Erythroblast (primary cell): ENCODE measurements at regions not wholly inside any gene's neighbourhood (a gene's known extent, or its start where the extent isn't known, plus 50 kb on each side); places are given as distances from the start of the nearest gene placed in this dataset.

Experiments used
- GATA1 ChIP-seq: IDR thresholded peaks from 2 replicates; pipeline ENCODE4 v1.6.1; 2011; ENCODE audit warnings: low read depth, mild to moderate bottlenecking, control low read depth, low read length, moderate library complexity
- POLR2A ChIP-seq: IDR thresholded peaks from 2 replicates; pipeline ENCODE4 v1.6.1; 2011; ENCODE audit warnings: mild to moderate bottlenecking, low read length

DNA sequence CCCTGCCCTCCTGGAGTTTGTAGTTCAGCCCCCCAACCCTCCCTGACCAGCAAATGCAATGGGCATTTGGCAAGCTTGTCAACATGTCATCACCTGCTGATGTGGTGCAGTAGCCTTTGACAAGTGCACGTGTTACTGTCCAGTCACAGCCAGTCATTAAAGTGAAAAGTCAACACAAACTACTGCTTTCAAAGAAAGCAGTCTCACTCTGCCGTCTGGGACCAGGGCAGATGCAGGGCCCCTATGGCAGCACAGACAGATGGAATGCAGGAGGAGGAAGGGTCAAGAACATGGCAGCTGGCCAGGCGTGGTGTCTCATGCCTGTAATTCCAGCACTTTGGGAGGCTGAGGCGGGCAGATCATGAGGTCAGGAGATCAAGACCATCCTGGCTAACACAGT, 222.4 kb upstream of the OSR1 start:
- no peak for TF ChIP-seq POLR2A
- no peak for TF ChIP-seq GATA1
